ENCODE measurements at regions not wholly inside any gene's neighbourhood (a gene's known extent, or its start where the extent isn't known, plus 50 kb on each side); places are given as distances from the start of the nearest gene placed in this dataset.

DNA sequence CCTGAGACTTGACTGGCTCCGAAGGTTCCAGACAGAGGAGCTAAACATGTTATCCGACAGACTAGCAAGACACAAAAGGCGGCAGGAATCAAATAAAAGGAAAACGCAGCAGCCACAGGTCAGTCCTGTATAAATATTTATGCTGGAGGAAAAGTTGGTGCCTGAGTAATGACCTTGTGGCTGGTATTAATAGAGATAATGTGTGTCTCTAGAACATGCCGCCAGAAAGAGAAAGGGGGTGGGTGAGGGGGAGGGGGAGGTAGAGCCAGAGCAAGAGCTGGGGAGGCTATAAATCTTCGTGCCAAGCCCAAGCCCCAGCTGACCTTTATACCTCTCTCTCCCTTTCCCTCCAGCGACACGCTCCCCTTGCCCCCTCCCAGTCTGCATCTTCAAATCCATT lies 590.4 kb downstream of the MED13L start:
- TF ChIP-seq, protein P1, sequence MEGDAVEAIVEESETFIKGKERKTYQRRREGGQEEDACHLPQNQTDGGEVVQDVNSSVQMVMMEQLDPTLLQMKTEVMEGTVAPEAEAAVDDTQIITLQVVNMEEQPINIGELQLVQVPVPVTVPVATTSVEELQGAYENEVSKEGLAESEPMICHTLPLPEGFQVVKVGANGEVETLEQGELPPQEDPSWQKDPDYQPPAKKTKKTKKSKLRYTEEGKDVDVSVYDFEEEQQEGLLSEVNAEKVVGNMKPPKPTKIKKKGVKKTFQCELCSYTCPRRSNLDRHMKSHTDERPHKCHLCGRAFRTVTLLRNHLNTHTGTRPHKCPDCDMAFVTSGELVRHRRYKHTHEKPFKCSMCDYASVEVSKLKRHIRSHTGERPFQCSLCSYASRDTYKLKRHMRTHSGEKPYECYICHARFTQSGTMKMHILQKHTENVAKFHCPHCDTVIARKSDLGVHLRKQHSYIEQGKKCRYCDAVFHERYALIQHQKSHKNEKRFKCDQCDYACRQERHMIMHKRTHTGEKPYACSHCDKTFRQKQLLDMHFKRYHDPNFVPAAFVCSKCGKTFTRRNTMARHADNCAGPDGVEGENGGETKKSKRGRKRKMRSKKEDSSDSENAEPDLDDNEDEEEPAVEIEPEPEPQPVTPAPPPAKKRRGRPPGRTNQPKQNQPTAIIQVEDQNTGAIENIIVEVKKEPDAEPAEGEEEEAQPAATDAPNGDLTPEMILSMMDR (IDR thresholded peaks at IDR 0.05), result no peak
- TF ChIP-seq POLR2A (IDR thresholded peaks at IDR 0.05), result no peak

All from thyroid gland (tissue), 4 donors.